ENCODE measurements at regions not wholly inside any gene's neighbourhood (a gene's known extent, or its start where the extent isn't known, plus 50 kb on each side); places are given as distances from the start of the nearest gene placed in this dataset.

DNA sequence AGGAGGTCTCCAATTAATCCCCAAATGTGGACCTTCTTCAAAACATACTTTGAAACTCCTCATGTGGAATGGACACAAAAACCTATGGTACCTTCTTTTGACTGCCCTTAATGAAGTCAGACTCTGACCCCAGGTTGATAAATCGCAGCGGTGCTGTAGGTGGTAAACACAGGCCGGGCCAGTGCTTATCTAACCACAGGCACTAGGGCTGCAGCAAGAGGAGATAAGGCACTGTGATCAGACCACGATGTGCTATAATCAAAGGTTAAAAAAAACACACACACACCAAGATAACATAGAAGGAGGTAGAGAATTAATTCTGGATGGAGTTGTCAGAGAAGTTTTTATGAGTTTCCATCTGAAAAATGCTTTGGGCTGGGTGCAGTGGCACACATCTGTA lies 52.3 kb upstream of the SIPA1L2 start:
- DNase-seq (ENCODE audit: low read depth in 2 of 2): no peak

DNA sequence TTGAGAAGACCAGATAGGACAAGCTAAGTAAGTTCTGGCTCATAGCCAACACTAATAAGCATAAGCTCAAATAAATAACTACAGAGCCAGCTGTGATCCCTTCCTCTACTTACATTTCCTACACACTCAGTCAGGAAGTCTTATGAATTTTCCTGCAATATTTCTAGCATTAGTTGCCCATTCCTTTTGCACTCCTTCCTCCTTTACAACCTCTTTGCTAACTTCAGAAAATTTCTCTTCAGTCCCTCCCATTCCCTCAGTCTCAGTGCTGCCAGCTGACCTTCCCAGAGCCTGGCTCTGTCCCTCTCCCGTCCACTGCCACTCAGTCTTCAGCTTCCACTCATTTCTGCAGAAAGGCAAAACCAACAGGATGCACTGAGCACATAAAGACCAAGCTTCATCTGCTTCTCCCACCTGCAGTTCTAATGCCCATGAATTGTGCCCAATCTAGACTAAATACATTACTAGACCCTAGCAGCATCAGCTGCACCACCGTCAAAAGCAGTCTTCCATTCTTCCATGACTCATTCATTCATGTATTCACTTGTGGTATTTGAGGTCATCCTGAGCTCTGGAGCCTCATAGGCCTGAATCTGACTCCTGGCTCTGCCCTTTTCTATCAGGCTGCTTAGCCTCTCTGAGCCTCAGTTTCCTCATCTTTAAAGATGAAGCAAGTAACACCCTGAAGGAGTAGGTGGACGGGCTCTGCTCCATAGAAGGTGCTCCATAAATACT lies 54.6 kb upstream of the SIPA1L2 start:
- peak in 1 of 2 donors; percentile 82 for DNase-seq (ENCODE audit: low read depth in 2 of 2)

DNA sequence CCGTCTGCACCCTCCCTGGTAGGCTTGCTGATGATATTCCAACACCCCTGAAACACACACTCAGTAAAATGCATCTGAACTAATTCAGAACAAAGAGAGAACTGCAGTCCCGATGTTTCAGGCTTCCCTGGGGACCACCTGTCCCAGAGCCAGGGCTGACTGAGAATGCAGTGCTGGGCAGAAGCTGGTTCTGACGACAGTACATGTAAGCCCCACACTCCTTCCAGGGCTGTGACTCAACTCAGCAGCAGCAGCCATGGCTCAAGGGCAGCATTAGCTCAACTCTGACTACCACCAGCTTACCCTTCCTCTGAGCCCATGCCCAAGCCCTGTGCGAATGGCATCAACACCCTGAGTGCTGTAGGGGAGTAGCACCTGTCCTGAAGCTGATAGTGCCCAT lies 56.4 kb upstream of the SIPA1L2 start:
- peak in 1 of 2 donors; percentile 51 for DNase-seq (ENCODE audit: low read depth in 2 of 2)

DNA sequence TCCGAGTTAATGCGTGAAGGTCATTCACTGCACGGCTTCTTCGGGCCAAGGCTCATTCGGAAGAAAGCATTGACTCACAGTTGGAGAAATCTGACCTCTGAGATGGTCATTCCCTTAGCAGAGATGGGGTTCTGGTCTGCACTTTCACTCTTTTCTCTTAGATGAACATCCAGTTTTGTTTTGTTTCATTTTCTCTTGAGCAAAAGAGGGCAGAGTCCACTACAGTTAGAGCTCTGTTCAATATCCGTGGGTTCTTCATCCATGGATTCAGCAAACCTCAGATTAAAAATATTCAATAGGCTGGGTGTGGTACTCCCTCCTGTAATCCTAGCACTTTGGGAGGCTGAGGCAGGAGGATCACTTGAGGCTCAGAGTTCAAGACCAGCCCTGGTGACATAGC lies 57.4 kb upstream of the SIPA1L2 start:
- no peak for DNase-seq (ENCODE audit: low read depth in 2 of 2)

DNA sequence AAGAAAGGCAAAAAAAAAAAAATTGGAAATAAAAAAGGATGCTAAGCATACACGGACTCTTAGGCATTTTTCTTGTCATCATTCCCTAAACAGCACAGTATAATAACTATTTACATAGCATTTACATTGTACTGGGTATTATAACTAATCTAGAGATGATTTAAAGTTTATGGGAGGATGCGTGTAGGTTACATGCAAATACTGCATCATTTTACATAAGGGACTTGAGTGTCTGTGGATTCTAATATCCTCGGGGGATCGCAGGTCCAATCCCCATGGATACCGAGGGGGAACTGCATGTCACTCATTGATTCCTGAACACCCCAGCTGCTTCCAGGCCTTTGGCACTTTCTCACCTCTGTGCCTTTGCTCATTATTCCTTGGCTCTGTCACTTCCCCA lies 57.8 kb upstream of the SIPA1L2 start:
- no peak for DNase-seq (ENCODE audit: low read depth in 2 of 2)

DNA sequence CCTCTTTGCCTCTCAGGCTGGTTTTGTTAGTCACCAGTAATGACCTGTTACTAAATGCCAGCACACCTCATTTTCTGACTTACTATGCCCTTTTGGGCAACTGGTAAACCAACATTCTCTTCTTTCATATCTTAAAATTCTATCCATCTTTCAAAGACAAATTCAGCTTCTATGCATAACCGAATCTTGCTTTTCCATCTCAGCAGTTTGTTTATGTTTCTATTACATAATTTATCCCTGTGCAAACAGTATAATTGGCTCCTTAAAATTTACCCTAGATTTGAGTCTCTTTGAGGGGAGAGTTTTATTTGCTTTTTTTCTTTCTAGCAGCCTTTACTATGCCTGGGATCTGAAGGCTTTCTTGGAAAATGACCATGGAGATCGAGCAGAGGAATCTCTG lies 58.5 kb upstream of the SIPA1L2 start:
- no peak for DNase-seq (ENCODE audit: low read depth in 2 of 2)

DNA sequence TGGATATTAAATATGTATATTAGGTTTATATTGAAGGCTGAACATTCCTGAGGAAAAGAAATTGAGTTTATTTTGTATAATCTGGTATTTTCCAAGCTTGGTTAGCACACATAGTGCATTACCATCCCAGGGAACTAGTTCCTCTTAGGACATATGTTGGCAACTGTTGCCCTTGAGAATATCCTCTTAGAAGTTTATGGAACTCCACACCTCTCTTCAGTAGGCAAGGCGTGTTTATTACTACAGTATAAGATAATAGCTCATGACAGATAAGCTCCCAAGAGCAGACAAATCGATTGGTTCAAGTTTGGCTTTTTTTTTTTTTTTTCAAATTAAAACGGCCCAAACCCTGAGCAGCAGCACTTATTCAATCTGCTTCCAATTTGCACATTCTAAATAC lies 59.8 kb upstream of the SIPA1L2 start:
- no peak for DNase-seq (ENCODE audit: low read depth in 2 of 2)

DNA sequence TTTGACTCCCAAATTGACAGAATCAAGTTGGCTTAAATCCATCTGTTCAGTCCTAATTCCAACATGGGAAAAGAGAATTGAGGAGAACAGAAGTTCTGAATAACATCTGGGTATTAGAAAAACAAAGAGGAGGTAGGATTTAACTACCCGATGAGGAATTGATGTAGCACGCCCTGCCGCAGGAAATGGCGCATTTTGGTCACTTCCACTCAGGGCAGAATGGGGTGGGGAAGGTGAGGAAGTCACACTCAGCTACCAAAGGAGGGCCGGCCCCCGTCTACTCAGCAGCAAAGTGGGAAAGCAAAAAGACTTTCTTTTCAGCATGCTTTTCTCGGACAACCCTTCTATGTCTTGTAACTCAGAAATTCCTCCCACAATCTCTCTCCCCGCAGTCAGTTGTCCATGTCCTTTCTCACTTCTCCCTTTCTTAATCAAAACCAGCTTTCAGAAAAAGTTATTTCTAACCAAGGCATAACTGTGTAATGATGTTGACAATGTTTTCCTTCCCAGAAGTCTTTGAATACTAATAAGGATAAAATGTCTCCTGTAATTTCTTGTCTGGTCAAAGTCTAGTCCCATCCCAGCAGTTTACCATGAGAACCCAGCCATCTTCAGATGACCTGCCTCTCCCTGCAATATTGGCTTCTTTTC lies 60.5 kb upstream of the SIPA1L2 start:
- peak in 1 of 2 donors; percentile 26 for DNase-seq (ENCODE audit: low read depth in 2 of 2)

DNA sequence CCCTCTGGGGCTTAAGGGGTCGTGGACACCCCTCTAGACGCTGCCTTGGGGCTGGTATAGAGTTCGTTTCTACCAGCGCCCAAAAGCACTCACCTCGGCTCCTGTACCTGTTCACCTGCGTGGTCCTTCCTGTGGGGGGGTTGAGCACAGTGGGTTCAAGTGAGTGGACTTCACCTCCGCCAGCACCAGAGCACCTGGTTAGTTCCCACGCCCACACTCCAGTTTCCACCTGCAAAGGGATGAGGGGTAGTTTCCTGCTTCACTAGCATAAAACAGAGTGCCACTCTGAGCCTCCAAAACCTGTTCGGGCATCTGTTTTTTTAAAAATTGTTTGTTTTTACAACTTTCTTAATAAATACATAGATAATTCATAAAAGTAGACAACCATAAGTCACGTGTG lies 64.5 kb upstream of the SIPA1L2 start:
- DNase-seq (ENCODE audit: low read depth in 2 of 2): no peak

DNA sequence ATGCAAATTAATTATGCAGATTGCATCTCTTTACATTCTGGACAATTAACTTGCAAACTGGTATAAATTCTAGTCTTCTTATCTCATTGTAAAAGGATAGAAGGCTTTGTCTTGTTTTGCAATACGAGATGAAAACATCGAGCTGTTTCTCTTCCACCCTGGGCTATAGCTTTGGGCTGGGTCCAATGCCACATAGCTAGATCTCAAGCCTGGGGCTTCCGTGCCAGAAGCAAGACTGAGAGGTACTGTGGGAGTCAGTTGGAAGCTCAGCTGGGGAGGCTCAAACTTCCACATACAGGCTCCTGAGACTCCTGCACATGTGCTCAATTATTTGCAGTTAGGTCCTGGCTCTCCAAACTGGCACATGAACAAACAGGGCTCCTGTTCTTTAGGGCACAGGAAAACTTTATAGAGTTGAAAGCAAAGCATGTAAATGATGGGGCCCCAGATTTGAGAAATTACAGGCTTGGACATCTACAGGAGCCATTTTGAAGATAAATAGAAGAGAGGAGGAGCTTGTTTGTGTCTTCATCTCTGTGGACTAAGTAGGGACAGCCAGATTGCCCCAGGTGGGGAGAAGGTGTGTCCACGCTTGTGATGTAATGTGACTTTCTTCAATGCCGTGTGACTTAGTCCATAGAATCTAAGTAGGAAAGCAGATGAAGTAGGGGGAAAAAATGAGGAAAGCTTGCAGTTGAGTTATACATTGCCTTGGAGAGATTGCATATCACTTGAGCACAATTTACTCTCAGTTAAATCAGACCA lies 65.9 kb upstream of the SIPA1L2 start:
- DNase-seq (ENCODE audit: low read depth in 2 of 2): no peak

DNA sequence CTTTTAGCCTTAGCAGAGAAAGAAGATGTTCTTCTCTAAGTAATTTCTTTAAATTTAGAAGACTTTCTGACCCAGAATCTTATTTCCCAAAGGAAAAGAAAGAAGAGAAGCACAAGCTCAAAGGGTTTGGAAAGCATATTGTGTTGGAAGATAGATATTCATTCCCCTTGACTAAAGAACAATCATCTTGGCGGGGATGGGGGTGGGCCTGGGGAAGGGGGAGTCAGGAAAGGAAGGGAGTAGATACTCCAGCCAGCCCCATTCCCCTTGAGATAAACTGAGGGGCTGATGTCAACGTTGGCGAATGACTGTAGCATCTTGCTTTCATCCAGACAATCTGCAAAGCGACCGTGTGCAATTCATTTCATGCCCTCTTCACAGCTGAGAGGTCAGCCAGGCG lies 66.5 kb upstream of the SIPA1L2 start:
- DNase-seq (ENCODE audit: low read depth in 2 of 2): no peak

DNA sequence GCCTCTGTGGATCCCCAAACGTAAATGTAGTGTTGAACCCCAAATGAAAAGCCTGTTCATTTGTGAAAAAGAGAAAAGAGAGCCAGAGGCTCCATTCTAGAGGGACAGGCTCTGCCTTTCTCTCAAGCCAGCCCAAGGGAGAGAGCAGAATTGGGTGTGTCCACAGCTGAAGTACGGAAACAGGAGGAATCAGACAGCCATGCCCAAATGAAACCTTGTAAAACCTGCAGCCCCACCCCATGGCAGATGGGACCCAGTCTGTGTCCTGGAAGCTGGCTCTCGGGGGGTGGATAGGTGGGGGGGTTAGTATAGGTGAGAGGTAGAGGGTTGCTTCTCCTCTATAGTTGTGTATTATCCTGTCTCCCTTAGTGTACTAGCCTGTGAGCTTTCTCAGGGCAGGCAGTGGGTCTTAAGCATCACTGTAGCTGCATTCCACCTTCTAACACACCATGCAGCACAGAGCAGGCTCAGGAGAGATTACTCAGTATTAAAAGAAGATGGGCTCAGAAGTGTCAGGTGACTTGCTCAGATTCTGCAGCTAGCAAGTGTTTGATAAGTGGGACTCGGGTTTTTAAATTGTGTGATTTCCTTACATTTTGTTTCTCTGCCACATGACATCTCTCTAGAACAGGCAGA lies 67.4 kb upstream of the SIPA1L2 start:
- no peak for DNase-seq (ENCODE audit: low read depth in 2 of 2)

DNA sequence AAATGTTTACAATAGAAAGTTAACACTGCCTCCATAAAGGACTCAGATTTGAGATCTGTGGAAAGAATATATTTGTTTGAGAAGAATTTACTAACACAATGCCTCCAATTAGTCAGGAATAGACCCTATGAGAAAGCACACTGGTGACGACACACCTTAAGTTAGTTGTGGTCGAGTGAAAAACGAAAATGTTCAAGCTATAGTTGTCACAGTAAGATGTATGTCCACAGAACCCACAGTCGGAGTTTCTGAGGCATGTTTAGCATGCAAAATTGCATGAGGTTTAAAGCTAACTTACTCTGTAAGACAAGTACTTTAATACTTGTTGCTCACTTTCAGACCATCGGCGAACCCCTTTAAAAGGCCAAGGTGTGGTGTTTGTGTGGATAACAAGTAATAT lies 69.9 kb upstream of the SIPA1L2 start:
- DNase-seq (ENCODE audit: low read depth in 2 of 2): no peak

DNA sequence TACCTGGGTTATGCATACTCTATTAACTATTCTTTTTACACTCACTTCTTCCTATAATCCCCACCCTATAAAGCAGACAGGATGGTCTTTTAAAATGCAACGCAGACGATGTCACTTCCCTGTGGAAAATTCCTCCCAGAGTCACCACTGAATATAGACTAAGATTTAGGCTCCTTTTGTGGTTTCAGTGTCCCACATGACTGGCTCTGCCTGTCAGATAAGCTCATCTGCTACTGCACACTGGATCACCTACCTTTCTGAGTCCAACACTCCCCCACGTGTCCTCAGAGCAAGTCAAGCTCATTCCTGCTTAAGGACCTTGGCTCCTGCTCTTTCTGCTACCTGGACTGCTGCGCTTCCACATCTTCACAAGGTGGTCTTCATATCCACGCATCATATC lies 73.0 kb upstream of the SIPA1L2 start:
- no peak for DNase-seq (ENCODE audit: low read depth in 2 of 2)

DNA sequence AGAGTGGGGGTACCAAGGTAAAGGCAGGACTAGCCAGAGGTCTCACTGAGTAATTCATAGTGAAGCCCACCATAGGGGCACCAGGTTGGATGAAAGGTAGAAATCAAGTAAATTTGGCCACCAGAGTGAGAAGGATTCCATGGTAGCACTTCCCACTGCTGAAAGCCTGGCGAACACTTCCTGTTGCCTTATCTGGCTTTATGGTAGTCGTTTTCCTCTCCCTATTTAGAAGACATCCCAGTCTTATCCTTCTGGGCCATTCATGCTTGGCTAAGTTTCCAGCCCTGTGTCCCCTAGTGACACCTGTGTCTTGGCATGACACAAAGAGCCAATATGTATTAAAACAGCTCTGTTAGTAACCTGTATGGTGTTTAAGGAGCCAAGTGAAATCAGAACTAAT lies 74.3 kb upstream of the SIPA1L2 start:
- no peak for DNase-seq (ENCODE audit: low read depth in 2 of 2)

DNA sequence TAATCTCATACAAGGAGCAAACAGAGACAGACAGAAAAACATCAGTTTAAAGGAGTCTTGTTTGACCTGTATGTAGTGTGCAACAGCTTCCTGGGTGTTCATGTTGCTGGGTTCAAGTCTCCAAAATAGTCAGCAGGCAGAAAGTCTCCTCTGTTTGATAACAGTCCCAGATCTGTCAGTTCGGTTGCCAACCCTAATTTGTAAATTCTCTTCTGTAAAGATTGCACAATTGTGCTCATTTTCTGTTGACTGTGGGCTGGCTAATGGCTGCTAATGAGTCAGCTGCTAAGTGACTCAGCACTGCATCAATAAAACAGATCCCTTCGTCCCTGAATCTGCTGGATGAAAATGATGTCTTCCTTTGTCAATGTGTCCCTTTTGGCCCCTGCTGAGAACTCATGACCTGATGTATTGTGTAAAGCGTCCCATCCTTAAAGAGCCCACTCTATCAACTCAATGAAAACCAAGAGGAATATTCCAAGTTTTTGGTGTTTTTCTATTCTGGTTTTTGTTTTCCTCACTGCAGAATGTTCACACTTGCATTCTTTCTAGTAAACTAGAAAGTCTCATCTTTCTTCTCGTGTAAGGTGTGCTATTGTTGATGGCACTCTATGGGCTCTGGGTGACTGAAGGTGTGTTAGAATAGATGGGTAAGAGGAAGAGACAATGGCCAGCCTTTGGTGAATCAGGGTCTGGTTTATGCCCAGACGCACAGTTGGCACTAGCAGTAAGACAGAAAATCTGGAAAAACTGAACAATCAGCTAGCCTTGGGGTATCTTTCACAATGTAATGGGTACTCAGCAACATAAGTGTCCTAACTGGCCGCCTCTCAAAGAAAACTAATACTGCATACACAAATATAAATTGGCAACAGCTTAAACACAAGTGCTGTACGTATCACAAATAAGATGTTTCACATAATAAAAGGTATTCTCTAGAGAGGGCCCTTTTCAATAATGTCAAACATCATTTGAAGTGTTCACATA lies 75.1 kb upstream of the SIPA1L2 start:
- peak in 1 of 2 donors; percentile 81 for DNase-seq (ENCODE audit: low read depth in 2 of 2)

DNA sequence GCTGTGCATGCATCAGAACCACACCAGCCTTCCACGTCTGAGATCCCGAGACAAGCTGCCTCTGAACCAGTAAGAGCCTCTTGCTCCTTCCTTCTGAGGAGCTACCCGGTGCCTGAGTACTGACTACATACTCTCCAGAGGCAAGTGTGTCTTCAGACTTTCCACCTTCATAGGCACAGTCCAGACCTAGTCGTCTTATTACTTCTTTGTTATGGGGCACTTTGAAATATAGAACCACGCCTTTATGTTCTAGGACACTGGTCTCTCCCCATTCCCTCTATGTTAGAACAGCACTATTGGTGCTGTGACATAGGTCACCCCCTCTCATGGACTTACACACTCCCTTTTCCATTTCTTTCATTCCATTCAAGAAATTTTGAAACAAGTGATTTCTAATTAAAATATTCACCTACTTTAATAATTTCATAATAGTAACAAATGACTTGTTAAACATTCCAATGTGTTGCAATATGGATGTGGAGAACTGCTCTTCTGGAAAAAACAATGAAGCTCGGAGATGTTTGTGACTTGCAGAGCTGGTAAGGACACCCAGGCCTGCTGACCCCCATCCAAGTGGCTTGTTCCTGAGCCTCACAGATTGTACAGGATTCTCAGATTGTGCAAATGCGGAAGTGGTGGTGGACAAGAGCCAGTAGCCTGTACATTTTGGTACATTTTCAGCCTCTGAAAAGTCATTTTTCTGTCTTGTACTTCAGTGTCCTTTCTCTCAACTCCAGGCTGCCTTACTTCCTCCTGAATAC lies 76.1 kb upstream of the SIPA1L2 start:
- DNase-seq (ENCODE audit: low read depth in 2 of 2): peak in 1 of 2 donors; percentile 8

DNA sequence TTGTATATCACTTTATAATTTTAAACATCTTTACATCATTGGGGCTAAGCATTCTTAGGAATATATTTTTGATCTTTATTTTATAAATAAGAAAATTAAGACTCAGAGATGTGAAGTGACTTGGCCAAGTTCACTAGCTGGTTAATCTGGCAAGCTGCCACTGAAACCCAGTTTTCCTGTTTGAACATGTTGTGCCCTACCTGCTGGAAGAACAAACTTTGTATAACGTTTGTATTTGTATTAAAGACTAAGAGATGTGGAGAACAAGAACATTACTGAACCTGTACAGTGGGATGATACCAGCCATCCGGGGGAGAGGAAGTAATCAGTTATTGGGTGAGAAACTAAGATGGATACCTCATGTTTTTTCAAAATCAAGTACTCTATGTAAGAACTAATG lies 77.2 kb upstream of the SIPA1L2 start:
- no peak for DNase-seq (ENCODE audit: low read depth in 2 of 2)

DNA sequence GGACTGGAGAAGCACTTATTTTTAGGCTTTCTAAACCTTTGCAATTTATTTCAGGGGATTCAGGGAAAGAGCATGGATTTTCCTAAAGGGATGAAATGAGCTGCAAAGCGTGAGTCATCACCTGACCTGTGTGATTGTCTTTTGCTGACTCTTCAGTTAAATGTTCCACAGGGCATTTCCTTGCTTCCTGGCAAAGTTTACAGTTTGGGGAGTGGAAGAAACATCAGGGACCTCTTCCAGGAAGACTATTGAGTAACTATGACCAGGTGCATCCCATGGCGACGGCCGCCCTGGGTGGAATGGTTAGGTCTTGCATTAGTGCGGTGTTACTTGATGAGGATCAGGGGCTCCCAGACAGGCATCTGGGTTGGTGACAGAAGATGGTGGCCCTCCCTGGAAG lies 79.5 kb upstream of the SIPA1L2 start:
- DNase-seq (ENCODE audit: low read depth in 2 of 2): peak; percentile 2 to 79

DNA sequence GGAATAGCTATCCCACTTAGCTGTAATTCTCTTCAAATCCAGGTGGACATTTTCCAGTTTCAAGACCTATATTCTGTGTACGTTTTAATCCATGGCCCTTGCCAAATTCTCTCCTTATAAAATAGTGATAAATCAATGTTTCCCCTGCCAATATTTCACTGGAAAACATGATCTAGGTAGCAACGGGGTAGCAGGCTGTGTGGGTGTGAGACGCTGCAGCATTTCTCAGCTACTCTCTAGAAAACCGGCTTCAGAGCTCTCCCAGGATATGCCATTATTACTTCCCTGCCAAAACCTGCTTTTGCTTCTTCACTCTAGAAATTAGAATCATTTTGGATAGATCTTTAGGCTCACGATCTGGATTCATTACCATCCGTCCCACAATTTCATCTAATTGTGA lies 82.1 kb upstream of the SIPA1L2 start:
- DNase-seq (ENCODE audit: low read depth in 2 of 2): no peak

Measured in lung microvascular endothelial cell (primary cell).